GM21360 (cell line): ENCODE measurements at regions not wholly inside any gene's neighbourhood (a gene's known extent, or its start where the extent isn't known, plus 50 kb on each side); places are given as distances from the start of the nearest gene placed in this dataset.
A peak's percentile ranks its signal among the peaks of the same experiment; 100 is the strongest.

Experiments used
- ATAC-seq: cut with Tn5 transposase; IDR thresholded peaks from one replicate; pipeline ENCODE4 v1.9.1; 2021; ENCODE audit warnings: mild to moderate bottlenecking, moderate library complexity; ENCODE audit not compliant: unreplicated experiment

DNA sequence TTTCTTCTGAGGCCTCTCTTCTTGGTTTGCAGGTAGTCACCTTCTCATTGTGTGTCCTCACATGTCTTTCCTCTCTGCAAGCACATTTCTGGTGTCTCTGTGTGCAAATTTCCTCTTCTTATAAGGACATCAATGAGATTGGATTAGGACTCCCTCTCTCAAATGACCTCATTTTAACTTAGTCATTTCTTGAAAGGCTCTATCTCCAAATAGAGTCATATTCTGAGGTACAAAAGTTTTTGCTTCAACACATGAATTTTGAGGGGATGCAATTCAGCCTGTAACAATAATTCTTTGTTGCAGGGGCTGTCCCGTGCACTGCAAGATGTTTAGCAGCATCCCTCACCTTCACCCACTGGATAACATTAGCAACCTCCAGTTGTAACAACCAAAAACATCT, 115.0 kb upstream of the DCBLD2 start:
- no peak for ATAC-seq

DNA sequence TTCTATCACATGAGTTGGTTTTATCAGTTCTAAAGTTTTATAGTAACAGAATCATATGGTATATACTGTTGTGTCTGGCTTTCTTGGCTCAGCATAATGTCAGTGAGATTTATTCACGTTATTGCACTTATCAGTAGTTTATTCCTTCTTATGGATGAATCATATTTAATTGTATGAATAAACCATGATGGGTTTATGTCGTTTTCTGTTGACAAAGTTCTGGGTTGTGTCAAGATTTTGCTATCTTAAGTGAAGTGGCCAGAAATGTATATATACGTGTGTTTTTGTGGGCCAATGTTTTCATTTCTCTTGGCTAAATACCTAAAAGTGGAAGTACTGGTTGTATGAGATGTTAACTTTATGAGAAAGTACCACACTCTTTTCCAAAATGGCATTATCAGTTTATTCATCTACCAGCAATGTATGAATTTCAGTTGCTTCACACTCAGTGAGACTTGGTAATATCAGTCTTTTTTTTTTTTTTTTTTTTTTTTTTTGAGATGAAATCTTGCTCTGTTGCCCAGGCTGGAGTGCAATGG, 112.4 kb upstream of the DCBLD2 start:
- ATAC-seq = no peak

DNA sequence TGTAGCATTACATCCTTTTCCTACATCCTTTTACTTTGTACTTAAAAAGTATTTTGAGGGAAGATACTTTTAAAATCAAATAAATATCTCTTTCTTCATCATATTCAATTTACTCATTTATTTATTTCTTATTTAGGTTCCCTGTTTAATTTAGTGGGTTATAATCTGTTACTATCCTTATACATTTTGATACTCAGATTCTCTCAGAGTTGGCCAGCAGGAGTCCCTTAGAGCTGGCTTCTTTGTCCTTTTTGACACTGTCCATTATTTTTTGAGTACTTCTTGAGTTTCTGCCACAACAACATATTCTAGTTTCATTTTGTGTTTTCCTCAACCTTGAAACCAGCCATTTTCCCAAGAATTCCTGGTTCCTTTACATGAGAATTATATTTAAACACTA, 111.6 kb upstream of the DCBLD2 start:
- ATAC-seq = no peak

DNA sequence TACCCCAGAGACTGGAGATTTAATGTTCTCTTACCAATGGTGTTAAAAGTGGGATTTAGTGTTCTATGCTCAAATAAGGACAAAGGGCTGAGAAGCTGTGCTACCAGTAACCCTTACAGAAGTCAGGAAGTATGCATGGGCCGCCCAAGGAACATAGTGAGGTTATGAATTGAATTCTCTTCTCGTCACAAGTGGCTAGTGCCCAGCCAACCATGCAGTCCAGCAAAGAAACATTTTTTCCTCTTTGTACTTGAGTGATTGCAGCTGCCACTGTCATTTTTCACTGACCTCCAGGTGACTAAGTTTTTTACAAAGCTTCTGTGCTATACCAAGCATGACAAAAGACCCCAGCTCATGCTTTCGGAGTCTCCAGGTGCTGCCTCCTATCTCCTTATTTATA, 110.6 kb upstream of the DCBLD2 start:
- ATAC-seq = peak; percentile 87

DNA sequence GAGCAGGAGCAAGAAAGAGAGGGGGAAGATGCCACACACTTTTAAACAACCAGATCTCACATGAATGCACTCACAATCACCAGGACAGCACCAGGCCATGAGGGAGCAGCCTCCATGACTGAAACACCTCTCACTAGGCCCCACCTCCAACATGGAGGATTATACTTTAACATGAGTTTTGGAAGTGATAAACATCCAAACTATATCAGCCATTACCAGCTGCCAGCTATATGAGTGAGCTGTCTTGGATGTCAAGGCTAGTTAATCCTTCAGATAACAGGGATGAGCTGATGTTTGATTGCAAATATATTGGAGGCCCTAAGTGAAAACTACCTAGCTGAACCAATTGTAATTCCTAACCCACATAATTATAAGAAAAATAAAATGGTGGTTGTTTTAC, 108.4 kb upstream of the DCBLD2 start:
- ATAC-seq = no peak

DNA sequence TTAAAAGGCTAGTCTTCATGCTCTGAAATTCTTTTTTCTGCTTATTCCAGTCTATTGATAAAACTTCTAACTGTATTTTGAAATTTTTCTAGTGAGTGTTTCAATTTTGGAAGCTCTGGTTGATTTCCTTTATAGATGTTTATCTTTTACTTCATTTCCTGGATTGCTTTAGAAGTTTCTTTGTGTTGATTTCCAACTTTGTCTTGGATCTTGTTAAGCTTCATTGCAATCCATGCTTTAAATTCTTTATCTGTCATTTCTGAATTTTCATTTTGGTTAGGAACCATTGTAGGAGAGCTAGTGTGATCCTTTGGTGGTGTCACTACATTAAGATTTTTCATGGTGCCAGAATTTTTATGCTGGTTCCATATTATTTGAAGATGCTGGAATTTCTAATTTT, 105.2 kb upstream of the DCBLD2 start:
- ATAC-seq = no peak

DNA sequence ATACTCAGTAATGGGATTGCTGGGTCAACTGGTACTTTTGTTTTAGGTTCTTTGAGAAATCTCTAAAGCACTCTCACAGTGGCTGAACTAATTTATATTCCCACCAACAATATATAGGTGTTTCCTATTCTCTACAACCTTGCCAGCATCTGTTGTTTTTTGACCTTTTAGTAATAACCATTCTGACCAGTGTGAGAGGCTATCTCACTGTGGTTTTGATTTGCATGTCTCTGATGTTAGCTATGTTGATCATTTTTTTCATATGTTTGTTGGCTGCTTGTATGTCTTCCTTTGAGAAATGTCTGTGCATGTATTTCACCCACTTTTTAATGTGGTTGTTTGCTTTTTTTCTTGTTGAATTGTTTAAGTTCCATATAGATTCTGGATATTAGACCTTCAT, 98.2 kb upstream of the DCBLD2 start:
- no peak for ATAC-seq

DNA sequence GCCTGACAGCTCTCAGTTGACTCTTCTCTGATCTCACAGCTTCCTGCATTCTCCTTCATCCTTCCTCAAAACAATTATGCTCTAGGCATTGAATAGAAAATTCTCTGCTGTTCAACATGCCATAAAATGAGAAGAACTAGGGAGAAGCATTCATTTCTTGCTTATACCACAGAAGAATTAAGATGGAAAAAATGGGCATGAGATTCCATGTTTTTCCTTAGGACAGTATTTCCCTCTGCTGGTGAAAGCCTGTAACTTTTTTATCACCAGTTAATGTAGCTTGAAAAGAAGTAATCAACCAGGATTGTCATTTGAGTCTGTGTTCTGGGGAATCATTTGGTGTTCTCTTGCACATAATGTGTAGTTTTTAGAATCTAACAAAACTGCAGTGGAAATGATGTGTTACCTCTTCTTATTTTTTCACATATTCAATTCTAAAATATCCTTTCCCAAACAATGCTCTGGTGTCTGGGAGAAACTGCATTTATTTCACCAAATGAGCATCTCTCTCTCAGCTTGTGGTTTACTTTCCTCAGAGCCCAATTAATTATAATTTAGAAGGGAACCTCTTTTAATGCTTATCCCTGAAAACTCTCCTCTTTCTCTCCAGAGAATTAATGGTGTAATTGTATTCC, 92.8 kb upstream of the DCBLD2 start:
- ATAC-seq = no peak

DNA sequence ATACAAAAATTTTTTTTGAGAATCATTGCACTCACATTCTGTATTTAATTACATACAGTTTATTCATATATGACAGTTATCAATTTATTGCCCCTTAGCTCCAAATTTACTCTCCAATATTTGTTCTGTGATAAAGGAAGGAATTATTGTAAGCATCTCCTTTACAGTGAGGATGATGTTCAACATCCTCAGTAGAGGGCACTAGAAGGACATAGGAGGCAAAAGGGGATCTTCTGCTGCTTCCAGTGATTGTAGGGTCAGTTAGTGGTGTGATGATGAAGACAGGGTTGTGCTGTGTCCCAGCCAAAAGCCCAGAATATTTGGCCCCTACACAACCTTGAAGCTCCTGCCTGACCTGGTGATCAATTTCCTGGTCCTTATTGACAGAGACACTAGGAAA, 89.9 kb upstream of the DCBLD2 start:
- no peak for ATAC-seq

DNA sequence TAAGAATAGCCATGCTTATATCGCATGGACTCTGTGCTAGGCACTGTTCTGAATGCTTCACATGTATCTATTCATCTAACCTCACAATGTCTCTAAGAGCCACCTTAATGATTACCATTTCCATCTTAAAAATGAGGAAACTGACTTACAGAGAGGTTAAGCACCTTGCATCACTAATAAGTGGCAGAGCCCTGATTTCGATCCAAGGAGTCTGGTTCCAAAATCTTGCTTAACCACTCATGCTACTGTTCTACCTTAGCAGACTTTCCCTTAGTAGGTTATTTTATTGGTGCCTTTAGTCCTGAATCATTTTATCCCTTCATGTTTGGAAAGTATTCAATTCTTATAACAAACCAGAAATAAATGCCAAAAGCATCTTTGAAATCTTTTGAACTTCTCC, 89.2 kb upstream of the DCBLD2 start:
- no peak for ATAC-seq

DNA sequence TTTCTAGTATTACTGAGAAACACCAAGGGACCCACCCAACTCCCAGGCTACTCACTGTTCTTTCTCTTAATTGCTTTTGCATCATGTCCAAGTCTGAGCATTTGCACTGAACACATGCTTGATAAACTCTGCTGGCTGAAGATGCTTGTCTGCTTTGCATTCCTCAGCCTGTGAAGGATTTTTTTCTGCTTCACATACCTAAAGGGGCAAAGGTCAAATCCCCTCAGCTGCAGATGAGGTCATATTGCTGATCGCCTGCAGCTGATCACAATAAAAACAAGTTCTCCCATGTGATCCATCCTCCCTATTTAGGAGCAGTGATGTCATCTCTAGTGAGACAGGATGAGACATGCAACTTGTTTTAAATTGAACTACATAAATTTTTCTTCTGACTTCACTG, 84.6 kb upstream of the DCBLD2 start:
- no peak for ATAC-seq

DNA sequence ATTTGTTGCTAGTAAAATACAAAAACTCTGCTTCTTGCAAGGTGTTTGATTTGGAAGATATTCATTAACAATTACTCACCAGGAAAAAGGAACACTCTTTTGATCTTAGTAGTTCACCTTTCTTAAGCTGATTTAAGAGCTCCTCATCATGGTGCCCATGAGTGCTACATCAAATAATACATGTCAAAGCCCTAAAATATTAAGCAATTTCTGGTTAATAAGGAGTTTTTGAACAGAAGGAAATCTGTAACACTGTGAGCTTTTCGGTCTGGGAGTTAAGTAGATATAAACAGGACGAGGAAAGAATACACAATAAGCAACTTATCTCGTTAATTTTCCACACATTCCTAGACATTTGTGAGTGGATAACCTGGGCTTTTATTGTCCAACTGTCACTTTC, 83.9 kb upstream of the DCBLD2 start:
- ATAC-seq = no peak

DNA sequence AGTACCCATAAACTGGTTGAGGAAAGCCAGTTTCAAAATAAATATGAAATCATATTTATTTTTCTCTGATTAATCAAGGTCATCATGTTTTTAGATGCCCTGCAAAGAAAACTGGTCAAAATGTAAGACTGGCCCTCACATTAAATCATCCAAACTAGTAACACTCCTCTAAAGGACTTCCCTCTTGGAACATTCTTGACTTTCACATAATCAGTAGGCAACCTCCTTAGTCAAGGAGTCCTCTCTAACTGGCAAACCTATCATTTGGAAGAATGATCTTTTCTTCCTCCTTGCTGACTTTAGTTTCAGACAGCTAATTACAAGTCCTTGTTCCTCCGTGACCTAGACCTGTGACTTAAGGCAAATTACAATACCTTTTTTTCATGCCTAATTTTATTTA, 82.5 kb upstream of the DCBLD2 start:
- ATAC-seq = no peak

DNA sequence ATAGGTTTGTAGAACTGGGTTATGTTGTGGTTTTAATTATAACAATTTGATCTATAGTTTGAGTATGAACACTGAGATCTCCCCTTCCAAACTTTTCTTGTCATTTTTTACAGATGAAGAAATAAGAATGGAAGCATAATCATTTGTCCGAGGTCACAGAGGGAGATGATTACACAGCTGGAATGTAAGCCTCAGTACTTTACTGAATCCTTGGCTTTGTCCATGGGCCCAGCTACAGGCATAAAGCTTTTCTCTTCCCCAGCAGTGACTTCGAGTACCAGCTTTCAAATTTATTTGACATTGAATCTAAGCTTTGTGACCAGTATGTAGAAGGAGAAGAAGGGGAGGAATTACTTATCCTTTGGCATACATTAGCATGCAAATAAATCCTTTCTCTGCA, 80.9 kb upstream of the DCBLD2 start:
- no peak for ATAC-seq

DNA sequence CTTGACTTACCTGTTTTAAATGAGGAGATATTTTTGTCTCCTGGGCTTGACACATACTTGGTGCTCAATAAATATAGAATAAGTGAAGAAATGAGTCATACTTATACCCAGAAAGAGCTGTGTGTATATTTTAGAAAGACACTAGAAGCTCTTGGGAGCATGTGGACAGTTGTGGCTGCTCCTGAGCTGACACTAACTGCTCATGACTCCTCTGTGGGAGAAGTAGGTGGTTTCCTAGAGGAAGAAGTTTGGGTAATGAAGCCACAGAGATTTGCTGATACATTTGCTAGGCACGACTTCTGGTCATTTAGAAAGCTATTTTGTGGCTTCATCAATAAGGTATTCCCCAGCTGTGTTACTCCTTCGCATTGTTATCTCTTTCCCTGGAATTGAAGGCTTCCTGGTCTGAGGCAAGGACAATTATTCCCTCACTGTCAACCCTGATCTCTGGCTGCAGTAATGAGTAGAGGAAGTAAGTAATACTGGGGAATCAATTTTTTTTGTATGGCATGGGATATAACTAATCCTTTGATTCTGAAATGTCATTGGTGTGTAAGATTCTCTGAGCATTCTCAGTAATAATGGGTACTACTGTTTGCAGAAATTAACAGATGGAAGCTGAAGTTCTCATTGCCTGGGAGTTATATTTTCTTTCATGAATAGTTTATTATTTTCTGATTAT, 79.6 kb upstream of the DCBLD2 start:
- ATAC-seq = peak; percentile 97

DNA sequence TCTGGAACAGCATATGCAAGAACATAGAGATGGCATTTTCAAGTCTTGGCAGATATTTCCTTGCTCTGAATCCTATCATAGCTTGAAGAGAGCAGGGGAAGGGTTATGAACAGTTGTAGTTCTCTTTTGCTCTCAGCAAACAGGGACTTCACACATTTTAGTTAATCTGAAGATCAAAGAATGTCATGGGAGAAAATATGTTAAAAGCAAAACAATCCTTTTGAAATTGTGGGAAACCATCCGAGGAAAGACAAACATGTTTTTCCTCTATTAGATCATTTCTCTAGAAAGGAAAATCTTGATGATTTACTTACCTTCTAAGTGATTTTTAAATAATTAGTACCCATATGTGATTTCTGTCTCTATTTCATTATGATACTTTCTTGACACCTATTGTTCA, 77.8 kb upstream of the DCBLD2 start:
- no peak for ATAC-seq

DNA sequence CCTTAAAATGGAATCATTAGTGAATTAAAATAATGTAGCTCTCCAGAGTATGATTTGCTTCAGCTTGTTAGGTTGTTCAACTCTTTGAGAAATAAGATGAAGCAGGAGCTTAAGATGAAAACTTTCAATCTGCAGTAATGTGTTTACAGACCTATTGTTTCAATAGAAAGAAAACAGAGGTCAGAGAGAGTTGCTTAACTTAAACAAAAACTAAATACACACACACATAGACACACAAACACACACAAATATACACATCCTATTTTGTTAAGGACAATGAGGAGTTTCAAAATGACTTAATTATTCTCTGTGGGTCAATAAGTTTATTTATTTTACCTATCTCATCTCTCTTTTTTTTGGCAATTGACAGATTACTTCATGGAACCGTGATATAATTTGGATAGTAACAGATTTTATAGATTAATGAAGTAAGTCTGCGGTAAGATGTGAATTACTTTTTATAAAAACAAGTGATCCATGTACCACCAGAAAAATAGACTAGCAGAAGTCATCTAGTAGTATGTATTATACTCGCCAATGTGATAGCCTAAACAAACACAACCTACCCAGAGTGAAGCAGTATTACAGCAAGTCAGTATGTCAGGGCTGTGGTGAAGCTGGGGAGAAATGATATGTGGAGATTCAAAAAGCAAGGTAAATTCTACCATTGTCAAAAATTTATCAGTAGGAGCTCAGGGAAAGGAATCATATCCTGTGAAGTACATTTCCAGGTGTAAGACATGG, 76.7 kb upstream of the DCBLD2 start:
- no peak for ATAC-seq

DNA sequence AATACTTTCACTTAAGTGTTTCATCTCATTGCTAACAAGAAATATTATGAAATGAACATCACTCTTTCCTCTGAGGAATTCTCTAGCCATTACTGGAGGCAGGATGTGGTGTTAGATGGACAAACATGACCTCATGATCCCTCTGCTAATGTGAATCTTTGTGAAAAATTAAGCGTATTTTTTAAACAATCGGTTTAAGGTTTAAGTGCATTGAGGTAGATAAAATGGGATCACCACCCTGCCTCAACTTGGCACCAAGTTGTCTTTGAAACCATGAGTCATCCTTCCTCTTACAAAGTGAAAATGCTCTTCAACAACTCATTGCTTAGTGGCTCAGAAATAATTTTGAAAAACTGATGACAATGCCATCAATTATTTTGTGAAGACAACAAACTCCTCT, 76.0 kb upstream of the DCBLD2 start:
- peak; percentile 33 for ATAC-seq

DNA sequence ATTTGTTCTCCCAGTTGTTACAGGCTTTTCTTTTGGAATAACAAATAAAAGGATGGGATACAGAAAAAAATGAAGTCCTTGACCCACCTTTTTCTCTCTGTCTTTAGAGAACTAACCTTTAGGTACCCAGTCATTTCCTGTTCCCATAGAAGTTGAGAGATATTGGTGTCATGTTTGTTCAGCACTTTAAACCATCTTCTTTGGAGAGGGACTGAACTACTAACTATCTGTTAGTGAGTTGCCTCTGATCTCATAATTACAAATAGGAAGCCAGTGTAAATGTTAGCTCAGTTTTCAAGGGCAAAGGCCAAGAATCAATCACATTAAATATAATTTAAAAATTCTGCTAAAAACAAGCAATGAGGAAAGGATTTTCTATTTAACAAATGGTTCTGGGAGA, 72.9 kb upstream of the DCBLD2 start:
- ATAC-seq = no peak

DNA sequence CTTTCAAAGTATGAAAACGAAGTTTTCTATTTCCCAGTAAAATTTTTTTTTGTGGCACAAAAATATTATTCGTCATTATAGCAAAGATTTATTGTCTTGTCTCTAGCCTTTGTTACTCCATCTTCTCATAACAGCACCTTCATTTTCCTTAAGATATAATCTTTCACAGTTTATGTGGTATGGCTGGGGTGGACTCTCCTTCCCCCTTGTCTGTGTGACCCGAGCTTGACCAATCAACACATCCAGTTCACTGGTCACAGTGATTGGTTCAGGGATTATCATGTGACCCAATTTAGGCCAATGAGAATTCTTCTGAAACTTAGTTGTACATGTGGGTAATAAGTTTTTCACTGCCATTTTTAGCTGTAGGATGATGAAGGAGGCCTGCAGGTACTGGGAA, 71.2 kb upstream of the DCBLD2 start:
- ATAC-seq = no peak

DNA sequence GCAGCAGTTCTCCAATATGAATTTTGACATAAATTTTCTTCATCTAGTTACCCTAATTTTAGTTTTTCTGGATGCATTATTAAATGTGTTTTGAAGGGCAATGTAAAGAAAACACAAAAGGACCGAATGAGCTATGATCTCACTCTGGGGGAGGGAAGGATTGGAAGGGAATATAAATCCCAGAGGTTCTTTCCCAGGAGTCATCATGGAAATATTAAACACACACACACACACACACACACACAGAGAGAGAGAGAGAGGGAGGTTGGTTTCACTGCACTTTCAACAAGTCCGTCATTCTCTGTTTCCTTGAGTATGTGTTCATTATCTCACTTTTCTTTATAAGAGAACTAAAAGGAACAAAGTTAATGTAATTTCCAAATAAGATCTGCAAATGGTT, 70.7 kb upstream of the DCBLD2 start:
- ATAC-seq = no peak

DNA sequence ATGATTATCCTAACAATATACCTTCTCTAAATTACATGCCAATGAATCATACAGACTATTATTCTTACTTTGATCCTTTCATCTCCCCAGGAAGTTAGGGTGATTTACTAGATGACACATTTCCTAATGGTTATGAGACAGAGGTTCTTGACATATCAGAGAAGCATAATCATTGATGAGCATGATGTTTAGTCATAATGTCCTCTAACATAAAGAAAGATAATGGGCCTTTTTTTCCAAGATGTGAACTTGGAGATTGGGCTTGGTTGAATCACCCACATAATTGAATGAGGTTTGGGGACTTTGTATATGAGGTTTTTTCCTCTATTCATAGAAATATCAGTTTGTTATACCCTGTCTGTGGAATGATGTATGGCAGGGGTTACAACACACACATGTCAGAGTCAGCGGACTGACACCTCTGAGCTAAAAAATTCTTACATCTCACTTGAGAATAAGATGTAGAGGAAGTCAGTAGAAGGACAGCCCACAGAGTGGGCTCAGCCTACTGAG, 69.7 kb upstream of the DCBLD2 start:
- ATAC-seq = no peak
